Endothelial cell of umbilical vein (primary cell): ENCODE measurements at regions not wholly inside any gene's neighbourhood (a gene's known extent, or its start where the extent isn't known, plus 50 kb on each side); places are given as distances from the start of the nearest gene placed in this dataset.

Experiments used
- BruUV-seq: library from RNA; stranded (reverse); fragments of 400-500 nt; replicated peaks from 2 replicates; lab custom pipeline; 2021; lab: Mats Ljungman, UMichigan
- CTCF ChIA-PET: fragments of 300-600, 350-600 bp; sonication (Branson Sonifier 250); formaldehyde crosslinking; loops from one replicate; lab custom pipeline; 2021; ENCODE audit warnings: antibody characterized with exemption, inconsistent platforms; lab: Charles Lee
- POLR2A ChIA-PET: fragments of 300-600, 350-600 bp; sonication (Branson Sonifier 250); formaldehyde crosslinking; loops from one replicate; lab custom pipeline; 2021; ENCODE audit warnings: antibody characterized with exemption, inconsistent platforms; lab: Charles Lee
- DNase-seq: peaks from one replicate; pipeline ENCODE4 v3.0.0-alpha.2; 2011; ENCODE audit warnings: low read depth, low spot score
- FAIRE-seq: peaks from 2 replicates; lab custom pipeline; 2011; peaks lifted over from hg19 to GRCh38; lab: Jason Lieb, UNC
- H2AFZ ChIP-seq: 2 replicates; pipeline ENCODE4 v1.6.0; 2012; ENCODE audit warnings: low read depth, low read length, control low read depth, inconsistent platforms
- H3K27ac ChIP-seq: 2 replicates; pipeline ENCODE4 v1.5.1; 2011; ENCODE audit warnings: low read depth, mild to moderate bottlenecking, control low read depth, low read length, moderate library complexity; ENCODE audit not compliant: insufficient read depth
- H3K27me3 ChIP-seq, 2 experiments: 2 replicates each; pipeline versions ENCODE4 v1.6.0 to v1.6.1; 2011; ENCODE audit warnings: low read length in 2 of 2, mixed read lengths in 1 of 2; ENCODE audit not compliant: control insufficient read depth in 2 of 2, insufficient read depth in 2 of 2
- H3K36me3 ChIP-seq, 2 experiments: 2 replicates in 1 of 2; 3 replicates in 1 of 2; pipeline ENCODE4 v1.5.1; 2011; ENCODE audit warnings: low read length in 2 of 2, mild to moderate bottlenecking in 1 of 2, moderate library complexity in 1 of 2; ENCODE audit not compliant: control insufficient read depth in 2 of 2, insufficient read depth in 2 of 2; ENCODE audit errors: extremely low read depth in 1 of 2
- H3K4me1 ChIP-seq: 3 replicates; pipeline ENCODE4 v1.5.1; 2011; ENCODE audit warnings: mild to moderate bottlenecking, low read length; ENCODE audit not compliant: control insufficient read depth, insufficient read depth; ENCODE audit errors: extremely low read depth
- H3K4me2 ChIP-seq: 2 replicates; pipeline ENCODE4 v1.6.1; 2011; ENCODE audit warnings: low read length, control low read depth, mixed read lengths; ENCODE audit not compliant: insufficient read depth
- H3K4me3 ChIP-seq, 3 experiments: fragments of 200-600 bp in 1 of 3; sonication (generic), shearing (Covaris generic) in 1 of 3; replicated peaks in 1 of 3; 2 replicates each; pipeline ENCODE4 v1.5.1; 2011 to 2016; ENCODE audit warnings: control low read depth in 3 of 3, low read length in 3 of 3, mild to moderate bottlenecking in 2 of 3, inconsistent platforms in 1 of 3, low read depth in 1 of 3, moderate library complexity in 1 of 3; ENCODE audit not compliant: insufficient read depth in 1 of 3
- H3K79me2 ChIP-seq: 2 replicates; pipeline ENCODE4 v1.6.0; 2012; ENCODE audit warnings: low read length, inconsistent platforms; ENCODE audit not compliant: control insufficient read depth, insufficient read depth
- H3K9ac ChIP-seq: replicated peaks from 2 replicates; pipeline ENCODE3; 2011; ENCODE audit warnings: low read length, control low read depth; ENCODE audit not compliant: insufficient read depth; ENCODE audit errors: extremely low read depth
- H3K9me1 ChIP-seq: replicated peaks from 3 replicates; pipeline ENCODE4 v1.6.0; 2011; ENCODE audit warnings: mild to moderate bottlenecking, low read length; ENCODE audit not compliant: control insufficient read depth, insufficient read depth; ENCODE audit errors: extremely low read depth
- H3K9me3 ChIP-seq: replicated peaks from 2 replicates; pipeline ENCODE4 v1.5.1; 2012; ENCODE audit warnings: low read length, inconsistent platforms; ENCODE audit not compliant: control insufficient read depth, insufficient read depth
- H4K20me1 ChIP-seq: replicated peaks from 2 replicates; pipeline ENCODE3; 2011; ENCODE audit warnings: mild to moderate bottlenecking, low read length; ENCODE audit not compliant: control insufficient read depth, insufficient read depth; ENCODE audit errors: extremely low read depth
- CTCF ChIP-seq, 2 donors: IDR thresholded peaks; 1 replicate in 1 of 2; 2 replicates in 1 of 2; pipeline ENCODE4 v1.5.1; 2011; ENCODE audit warnings: low read length in 2 of 2, mild to moderate bottlenecking in 2 of 2, moderate library complexity in 2 of 2, control low read depth in 1 of 2, inconsistent platforms in 1 of 2, low read depth in 1 of 2; ENCODE audit not compliant: insufficient read depth in 1 of 2; ENCODE audit errors: extremely low read depth in 1 of 2
- EZH2 ChIP-seq: IDR thresholded peaks from 2 replicates; pipeline ENCODE4 v1.6.1; 2012; ENCODE audit warnings: borderline replicate concordance, low read depth, mild to moderate bottlenecking, moderate library complexity, low read length, inconsistent platforms; ENCODE audit not compliant: severe bottlenecking
- FOS ChIP-seq: IDR thresholded peaks from 2 replicates; pipeline ENCODE4 v1.6.1; 2011; ENCODE audit warnings: mild to moderate bottlenecking, low read length, moderate library complexity, borderline replicate concordance; ENCODE audit not compliant: insufficient read depth
- GATA2 ChIP-seq: IDR thresholded peaks from 2 replicates; pipeline ENCODE4 v1.7.0; 2011; ENCODE audit warnings: low read depth, mild to moderate bottlenecking, moderate library complexity, mixed read lengths, low read length; ENCODE audit not compliant: insufficient read length, insufficient read depth
- JUN ChIP-seq: IDR thresholded peaks from 2 replicates; pipeline ENCODE4 v1.6.1; 2011; ENCODE audit warnings: borderline replicate concordance, low read depth; ENCODE audit not compliant: insufficient read length, insufficient read depth
- MAX ChIP-seq: IDR thresholded peaks from 2 replicates; pipeline ENCODE4 v1.6.1; 2011; ENCODE audit not compliant: insufficient read depth, insufficient read length
- MYC ChIP-seq: IDR thresholded peaks from one replicate; pipeline ENCODE4 v1.6.1; 2011; ENCODE audit warnings: mild to moderate bottlenecking, low read depth, low read length
- POLR2A ChIP-seq: IDR thresholded peaks from 2 replicates; pipeline ENCODE4 v1.6.1; 2012; ENCODE audit warnings: low read depth, mild to moderate bottlenecking, control low read depth, low read length
- POLR2AphosphoS5 ChIP-seq: IDR thresholded peaks from 2 replicates; pipeline ENCODE4 v1.6.1; 2012; ENCODE audit warnings: low read depth, mild to moderate bottlenecking, control low read depth, low read length, moderate library complexity; ENCODE audit not compliant: insufficient read depth
- dilution Hi-C: fragments of 300-500 bp; cut with MboI; formaldehyde crosslinking; loops from one replicate; pipeline ENCODE4 v1.15.0; 2019; ENCODE audit warnings: low sequenced_read_pairs; ENCODE audit not compliant: extremely low pct_ligation_motif_present
- intact Hi-C: fragments of 100-400 bp; cut with micrococcal nuclease; formaldehyde crosslinking; loops from one replicate; pipeline ENCODE4 v1.10.0; 2022

GRCh38 chr9:82410306-82410705 is 421.7 kb downstream of the SPATA31D1 start:
- H3K9me1 ChIP-seq: no peaks in the 10 kb centered on the region
- TF ChIP-seq CTCF (IDR thresholded peaks at IDR 0.05; ENCODE audit: extremely low read depth in 1 of 2, insufficient read depth in 1 of 2, low read depth in 1 of 2, low read length in 2 of 2) (no peak), POLR2A (no peak), EZH2 (no peak), GATA2 (no peak), MYC (no peak)
- H3K9me3 ChIP-seq: peaks cover 3% of the 10 kb centered on the region
- H3K27me3 ChIP-seq: no peaks in the 10 kb centered on the region
- H3K4me2 ChIP-seq: no peak overlapping the region
- CTCF ChIA-PET: no interaction called here
- H3K27ac ChIP-seq: no peak overlapping the region
- dilution Hi-C loops (no loop called here), intact Hi-C loops (no loop called here)
- no peak overlapping the region for H3K9ac ChIP-seq
- H3K4me3 ChIP-seq: no peak overlapping the region
- H3K36me3 ChIP-seq: no peaks in the 10 kb centered on the region
- POLR2A ChIA-PET: no interaction called here
- H2AFZ ChIP-seq: no peak overlapping the region
- FAIRE-seq (no peak), DNase-seq (no peak)
- H4K20me1 ChIP-seq: no peaks in the 10 kb centered on the region
- H3K4me1 ChIP-seq: no peaks in the 10 kb centered on the region
- BruUV-seq: no TSS peak
- no peaks in the 10 kb centered on the region for H3K79me2 ChIP-seq

GRCh38 chr9:82410866-82411265 is 422.3 kb downstream of the SPATA31D1 start:
- no peak overlapping the region for H2AFZ ChIP-seq
- H4K20me1 ChIP-seq: no peaks in the 10 kb centered on the region
- dilution Hi-C loops: no loop called here
- H3K9me1 ChIP-seq: no peaks in the 10 kb centered on the region
- no TSS peak for BruUV-seq
- no peaks in the 10 kb centered on the region for H3K4me1 ChIP-seq
- H3K4me2 ChIP-seq: no peak overlapping the region
- DNase-seq (no peak), FAIRE-seq (no peak)
- H3K9ac ChIP-seq: no peak overlapping the region
- POLR2A ChIA-PET: no interaction called here
- TF ChIP-seq CTCF (IDR thresholded peaks at IDR 0.05; ENCODE audit: extremely low read depth in 1 of 2, insufficient read depth in 1 of 2, low read depth in 1 of 2, low read length in 2 of 2) (no peak), FOS (no peak), GATA2 (no peak), JUN (no peak), POLR2A (no peak), EZH2 (no peak), POLR2AphosphoS5 (no peak), MYC (no peak), MAX (no peak)
- no peaks in the 10 kb centered on the region for H3K27me3 ChIP-seq
- no peaks in the 10 kb centered on the region for H3K36me3 ChIP-seq
- no peak overlapping the region for H3K4me3 ChIP-seq
- peaks cover 3% of the 10 kb centered on the region for H3K9me3 ChIP-seq
- intact Hi-C loops: no loop called here
- no peaks in the 10 kb centered on the region for H3K79me2 ChIP-seq
- no peak overlapping the region for H3K27ac ChIP-seq
- CTCF ChIA-PET: no interaction called here
